ENCODE measurements at regions not wholly inside any gene's neighbourhood (a gene's known extent, or its start where the extent isn't known, plus 50 kb on each side); places are given as distances from the start of the nearest gene placed in this dataset.

DNA sequence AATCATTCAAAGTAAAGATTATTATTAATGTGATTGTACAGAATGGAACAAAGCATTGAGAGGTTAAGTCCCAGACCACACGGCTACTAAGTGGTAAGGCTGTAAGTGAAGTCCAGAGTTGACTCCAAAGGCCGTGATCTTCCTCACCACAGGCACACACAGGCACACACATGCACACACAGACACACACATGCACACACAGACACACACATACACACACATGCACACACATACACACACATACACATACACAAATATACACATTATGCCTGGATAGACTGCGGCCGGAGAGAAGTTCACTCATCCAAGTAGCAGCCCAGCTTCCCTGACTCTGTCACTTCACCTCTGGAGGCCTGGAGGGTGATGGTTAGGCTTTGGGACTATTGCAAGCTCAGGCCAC is 121.9 kb downstream of the HLX start:
- no peaks in the 10 kb centered on the region for H3K4me1 ChIP-seq (ENCODE audit: control insufficient read depth, insufficient read depth, low read length)
- WGBS (ENCODE audit: insufficient coverage): 86% methylated on average over 4 of the region's 4 CpGs
- intact Hi-C loops (cut with micrococcal nuclease): no loop called here
- Mint-ChIP-seq H3K4me3 (no peak overlapping the region), H3K4me1 (no peaks in the 10 kb centered on the region), H3K27me3 (ENCODE audit: low read depth in 2 of 2) (no peaks in the 10 kb centered on the region), H3K9me3 (no peaks in the 10 kb centered on the region), H3K36me3 (no peaks in the 10 kb centered on the region), H3K27ac (no peak overlapping the region)
- ATAC-seq (no peak), DNase-seq (no peak)
- no peak overlapping the region for H3K27ac ChIP-seq (ENCODE audit: low read length)
- TF ChIP-seq, protein P1, sequence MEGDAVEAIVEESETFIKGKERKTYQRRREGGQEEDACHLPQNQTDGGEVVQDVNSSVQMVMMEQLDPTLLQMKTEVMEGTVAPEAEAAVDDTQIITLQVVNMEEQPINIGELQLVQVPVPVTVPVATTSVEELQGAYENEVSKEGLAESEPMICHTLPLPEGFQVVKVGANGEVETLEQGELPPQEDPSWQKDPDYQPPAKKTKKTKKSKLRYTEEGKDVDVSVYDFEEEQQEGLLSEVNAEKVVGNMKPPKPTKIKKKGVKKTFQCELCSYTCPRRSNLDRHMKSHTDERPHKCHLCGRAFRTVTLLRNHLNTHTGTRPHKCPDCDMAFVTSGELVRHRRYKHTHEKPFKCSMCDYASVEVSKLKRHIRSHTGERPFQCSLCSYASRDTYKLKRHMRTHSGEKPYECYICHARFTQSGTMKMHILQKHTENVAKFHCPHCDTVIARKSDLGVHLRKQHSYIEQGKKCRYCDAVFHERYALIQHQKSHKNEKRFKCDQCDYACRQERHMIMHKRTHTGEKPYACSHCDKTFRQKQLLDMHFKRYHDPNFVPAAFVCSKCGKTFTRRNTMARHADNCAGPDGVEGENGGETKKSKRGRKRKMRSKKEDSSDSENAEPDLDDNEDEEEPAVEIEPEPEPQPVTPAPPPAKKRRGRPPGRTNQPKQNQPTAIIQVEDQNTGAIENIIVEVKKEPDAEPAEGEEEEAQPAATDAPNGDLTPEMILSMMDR (IDR thresholded peaks at IDR 0.05): no peak
- no peaks in the 10 kb centered on the region for H3K9me3 ChIP-seq (ENCODE audit: control insufficient read depth, insufficient read depth, low read length)
- no peaks in the 10 kb centered on the region for H3K27me3 ChIP-seq (ENCODE audit: control insufficient read depth, insufficient read depth, low read length)
- no peak overlapping the region for H3K4me3 ChIP-seq (ENCODE audit: low read length)
- H3K36me3 ChIP-seq (ENCODE audit: control insufficient read depth, insufficient read depth, low read length): no peaks in the 10 kb centered on the region

DNA sequence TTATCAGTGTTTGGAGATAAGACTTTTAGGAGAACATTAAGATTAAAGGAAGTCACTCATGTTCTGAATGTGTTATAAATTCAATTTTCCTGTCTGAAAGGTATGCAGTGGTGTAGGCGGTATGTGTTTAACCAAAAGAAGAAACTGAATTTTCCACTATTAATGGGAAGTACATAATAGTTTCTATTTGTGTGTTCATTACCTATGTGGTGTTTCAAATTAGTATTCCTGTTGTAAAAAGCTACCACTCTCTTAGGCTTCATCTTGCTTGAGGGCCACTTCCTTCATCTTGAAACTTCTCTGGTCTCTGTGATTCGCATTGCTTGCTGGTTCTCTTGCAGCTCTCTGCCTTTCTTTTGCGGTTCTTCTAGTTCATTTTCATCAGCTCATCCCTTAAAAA is 123.4 kb downstream of the HLX start:
- ATAC-seq: no peak
- no peaks in the 10 kb centered on the region for H3K4me1 Mint-ChIP-seq

DNA sequence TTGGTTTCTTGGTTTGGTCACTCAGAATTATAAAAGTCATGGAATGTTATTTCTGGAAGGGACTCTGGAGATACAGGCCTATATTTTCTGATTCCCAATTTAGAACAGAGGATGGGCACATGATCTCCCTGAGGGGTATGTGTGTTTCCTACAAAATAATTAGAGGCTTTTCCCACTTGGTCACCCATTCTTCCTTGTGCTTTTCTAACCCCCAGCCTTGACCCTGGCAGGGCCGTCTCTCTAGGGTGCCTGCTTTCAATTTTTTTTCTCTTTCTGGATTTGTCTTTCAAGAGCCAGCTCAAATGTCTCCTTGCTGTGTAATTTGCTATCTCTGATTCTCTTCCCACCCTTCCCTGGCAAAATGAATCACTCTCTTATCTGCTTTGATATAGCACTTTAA is 131.9 kb downstream of the HLX start:
- Histone ChIP-seq H3K4me1 (ENCODE audit: control insufficient read depth, insufficient read depth, low read length) (no peaks in the 10 kb centered on the region), H3K36me3 (ENCODE audit: control insufficient read depth, insufficient read depth, low read length) (no peaks in the 10 kb centered on the region), H3K27ac (ENCODE audit: low read length) (no peak overlapping the region), H3K27me3 (ENCODE audit: control insufficient read depth, insufficient read depth, low read length) (no peaks in the 10 kb centered on the region), H3K4me3 (ENCODE audit: low read length) (no peak overlapping the region), H3K9me3 (ENCODE audit: control insufficient read depth, insufficient read depth, low read length) (no peaks in the 10 kb centered on the region)
- Mint-ChIP-seq H3K4me1 (no peaks in the 10 kb centered on the region), H3K27ac (no peak overlapping the region), H3K4me3 (no peak overlapping the region), H3K27me3 (ENCODE audit: low read depth in 2 of 2) (no peaks in the 10 kb centered on the region), H3K9me3 (peaks cover 0 to 6% of the 10 kb centered on the region in 2 donors), H3K36me3 (no peaks in the 10 kb centered on the region)
- WGBS (ENCODE audit: insufficient coverage): 89% methylated on average over 1 of the region's 1 CpG
- DNase-seq (no peak), ATAC-seq (no peak)
- intact Hi-C loops (cut with micrococcal nuclease): no loop called here
- TF ChIP-seq, protein P1 (IDR thresholded peaks at IDR 0.05): no peak

More for the DNA sequence above, 123.4 kb downstream of the HLX start:
- no peak for DNase-seq
- TF ChIP-seq, protein P1 (IDR thresholded peaks at IDR 0.05): no peak
- no peaks in the 10 kb centered on the region for H3K36me3 ChIP-seq (ENCODE audit: control insufficient read depth, insufficient read depth, low read length)
- 77% methylated on average over 3 of the region's 3 CpGs for WGBS (ENCODE audit: insufficient coverage)
- no peak overlapping the region for H3K4me3 ChIP-seq (ENCODE audit: low read length)
- H3K27ac ChIP-seq (ENCODE audit: low read length): no peak overlapping the region
- H3K27me3 ChIP-seq (ENCODE audit: control insufficient read depth, insufficient read depth, low read length): no peaks in the 10 kb centered on the region
- H3K4me1 ChIP-seq (ENCODE audit: control insufficient read depth, insufficient read depth, low read length): no peaks in the 10 kb centered on the region
- H3K9me3 ChIP-seq (ENCODE audit: control insufficient read depth, insufficient read depth, low read length): no peaks in the 10 kb centered on the region
- no peaks in the 10 kb centered on the region for H3K27me3 Mint-ChIP-seq (ENCODE audit: low read depth in 2 of 2)
- H3K36me3 Mint-ChIP-seq: no peaks in the 10 kb centered on the region
- H3K9me3 Mint-ChIP-seq: peaks cover 0 to 2% of the 10 kb centered on the region in 2 donors
- intact Hi-C loops (cut with micrococcal nuclease): no loop called here
- no peak overlapping the region for H3K4me3 Mint-ChIP-seq
- no peak overlapping the region for H3K27ac Mint-ChIP-seq

DNA sequence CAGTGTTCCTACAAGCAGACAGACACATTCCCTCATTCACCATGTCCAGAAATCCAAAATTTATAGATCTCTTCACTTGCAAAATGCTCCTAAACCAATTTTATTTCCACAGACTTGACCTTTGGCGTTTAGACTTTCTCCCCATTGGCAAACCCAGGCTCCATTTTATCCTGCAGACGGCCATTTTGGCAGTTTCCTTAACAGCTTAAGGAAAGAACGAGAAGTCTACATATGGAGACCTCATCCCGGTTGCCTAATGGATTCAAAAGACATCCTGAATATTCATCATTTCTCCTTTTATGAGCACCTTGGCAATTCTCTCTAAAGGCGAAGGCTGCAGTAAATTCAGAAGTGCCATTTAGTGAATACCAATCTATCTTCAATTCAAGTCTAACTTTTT is 132.9 kb downstream of the HLX start:
- Histone ChIP-seq H3K9me3 (ENCODE audit: control insufficient read depth, insufficient read depth, low read length) (no peaks in the 10 kb centered on the region), H3K27me3 (ENCODE audit: control insufficient read depth, insufficient read depth, low read length) (no peaks in the 10 kb centered on the region), H3K4me3 (ENCODE audit: low read length) (no peak overlapping the region), H3K36me3 (ENCODE audit: control insufficient read depth, insufficient read depth, low read length) (no peaks in the 10 kb centered on the region), H3K4me1 (ENCODE audit: control insufficient read depth, insufficient read depth, low read length) (no peaks in the 10 kb centered on the region), H3K27ac (ENCODE audit: low read length) (no peak overlapping the region)
- TF ChIP-seq, protein P1 (IDR thresholded peaks at IDR 0.05): no peak
- intact Hi-C loops (cut with micrococcal nuclease): no loop called here
- Mint-ChIP-seq H3K36me3 (no peaks in the 10 kb centered on the region), H3K4me1 (no peaks in the 10 kb centered on the region), H3K27me3 (ENCODE audit: low read depth in 2 of 2) (no peaks in the 10 kb centered on the region), H3K4me3 (no peak overlapping the region), H3K27ac (no peak overlapping the region), H3K9me3 (peaks cover 0 to 3% of the 10 kb centered on the region in 2 donors)
- no peak for DNase-seq
- no peak for ATAC-seq
- 91% methylated on average over 5 of the region's 5 CpGs for WGBS (ENCODE audit: insufficient coverage)

Measured in natural killer cell (primary cell).